IPS-NIHi7 (cell line): ENCODE measurements at regions not wholly inside any gene's neighbourhood (a gene's known extent, or its start where the extent isn't known, plus 50 kb on each side); places are given as distances from the start of the nearest gene placed in this dataset.

Source experiments
- DNase-seq: peaks from one replicate; pipeline ENCODE4 v3.0.0; 2012; ENCODE audit warnings: mixed read lengths; ENCODE audit errors: extremely low spot score

- DNase-seq, result no peak
These were observed 125.3 kb upstream of the DST start for GRCh38 chr6:56767892-56768531.

- no peak for DNase-seq
These were observed 124.7 kb upstream of the DST start for GRCh38 chr6:56767435-56767834.

GRCh38 chr6:56766806-56767178 lies 124.1 kb upstream of the DST start:
- no peak for DNase-seq

GRCh38 chr6:56766139-56766805 lies 123.6 kb upstream of the DST start:
- no peak for DNase-seq

- DNase-seq, result no peak
These were observed 122.8 kb upstream of the DST start for GRCh38 chr6:56765494-56765893.

GRCh38 chr6:56764081-56764566 lies 121.4 kb upstream of the DST start:
- peak; percentile 37 for DNase-seq

GRCh38 chr6:56761651-56762050 lies 119.0 kb upstream of the DST start:
- no peak for DNase-seq

GRCh38 chr6:56760842-56761241 lies 118.2 kb upstream of the DST start:
- no peak for DNase-seq

- DNase-seq, result no peak
These were observed 116.8 kb upstream of the DST start for GRCh38 chr6:56759521-56759920.

- no peak for DNase-seq
These were observed 115.9 kb upstream of the DST start for GRCh38 chr6:56758553-56758952.

- no peak for DNase-seq
These were observed 115.4 kb upstream of the DST start for GRCh38 chr6:56758120-56758519.

- peak; percentile 32 for DNase-seq
These were observed 114.9 kb upstream of the DST start for GRCh38 chr6:56757588-56757984.

GRCh38 chr6:56756791-56757587 lies 114.3 kb upstream of the DST start:
- DNase-seq, result no peak

- DNase-seq, result no peak
These were observed 113.6 kb upstream of the DST start for GRCh38 chr6:56756219-56756789.

GRCh38 chr6:56755040-56755439 lies 112.4 kb upstream of the DST start:
- no peak for DNase-seq

- no peak for DNase-seq
These were observed 111.1 kb upstream of the DST start for GRCh38 chr6:56753811-56754210.

GRCh38 chr6:56752534-56752933 lies 109.8 kb upstream of the DST start:
- no peak for DNase-seq

- peak; percentile 26 for DNase-seq
These were observed 109.3 kb upstream of the DST start for GRCh38 chr6:56752009-56752408.

GRCh38 chr6:56751604-56752003 lies 108.9 kb upstream of the DST start:
- DNase-seq, result no peak

- DNase-seq, result no peak
These were observed 108.0 kb upstream of the DST start for GRCh38 chr6:56750686-56751085.

GRCh38 chr6:56749632-56750151 lies 107.0 kb upstream of the DST start:
- no peak for DNase-seq
